ENCODE measurements at regions not wholly inside any gene's neighbourhood (a gene's known extent, or its start where the extent isn't known, plus 50 kb on each side); places are given as distances from the start of the nearest gene placed in this dataset.

- Histone ChIP-seq H3K79me2 (ENCODE audit: insufficient read depth, low read length) (no peaks in the 10 kb centered on the region), H3K9me3 (ENCODE audit: control insufficient read depth in 1 of 2, insufficient read depth in 1 of 2, low read depth in 1 of 2, low read length in 2 of 2) (no peaks in the 10 kb centered on the region), H3K4me2 (ENCODE audit: low read length) (peak overlapping the region; percentile 71), H3K9ac (ENCODE audit: low read length) (0 out of 2 replicates have a peak overlapping the region, but pooled peaks have one; percentile 22), H3K4me1 (ENCODE audit: control insufficient read depth in 1 of 2, insufficient read depth in 2 of 2, low read length in 2 of 2) (peaks cover 27 to 76% of the 10 kb centered on the region in 2 experiments), H3K4me3 (replicated peaks in 1 of 2; ENCODE audit: low read depth in 1 of 2, low read length in 2 of 2) (no peak overlapping the region), H3K36me3 (ENCODE audit: control insufficient read depth in 1 of 2, insufficient read depth in 2 of 2, low read length in 2 of 2) (no peaks in the 10 kb centered on the region), H3K27me3 (ENCODE audit: insufficient read depth, low read length) (no peaks in the 10 kb centered on the region), H3K9me2 (ENCODE audit: insufficient read depth) (no peaks in the 10 kb centered on the region), H2AFZ (ENCODE audit: low read depth, low read length, poor library complexity, severe bottlenecking) (peak overlapping the region; percentile 62), H3K27ac (ENCODE audit: low read depth, low read length) (no peak overlapping the region), H4K20me1 (ENCODE audit: insufficient read depth) (no peaks in the 10 kb centered on the region)
- peak; percentile 39; the same call in 1 of the 2 replicates for ATAC-seq
- TF ChIP-seq, protein P1, sequence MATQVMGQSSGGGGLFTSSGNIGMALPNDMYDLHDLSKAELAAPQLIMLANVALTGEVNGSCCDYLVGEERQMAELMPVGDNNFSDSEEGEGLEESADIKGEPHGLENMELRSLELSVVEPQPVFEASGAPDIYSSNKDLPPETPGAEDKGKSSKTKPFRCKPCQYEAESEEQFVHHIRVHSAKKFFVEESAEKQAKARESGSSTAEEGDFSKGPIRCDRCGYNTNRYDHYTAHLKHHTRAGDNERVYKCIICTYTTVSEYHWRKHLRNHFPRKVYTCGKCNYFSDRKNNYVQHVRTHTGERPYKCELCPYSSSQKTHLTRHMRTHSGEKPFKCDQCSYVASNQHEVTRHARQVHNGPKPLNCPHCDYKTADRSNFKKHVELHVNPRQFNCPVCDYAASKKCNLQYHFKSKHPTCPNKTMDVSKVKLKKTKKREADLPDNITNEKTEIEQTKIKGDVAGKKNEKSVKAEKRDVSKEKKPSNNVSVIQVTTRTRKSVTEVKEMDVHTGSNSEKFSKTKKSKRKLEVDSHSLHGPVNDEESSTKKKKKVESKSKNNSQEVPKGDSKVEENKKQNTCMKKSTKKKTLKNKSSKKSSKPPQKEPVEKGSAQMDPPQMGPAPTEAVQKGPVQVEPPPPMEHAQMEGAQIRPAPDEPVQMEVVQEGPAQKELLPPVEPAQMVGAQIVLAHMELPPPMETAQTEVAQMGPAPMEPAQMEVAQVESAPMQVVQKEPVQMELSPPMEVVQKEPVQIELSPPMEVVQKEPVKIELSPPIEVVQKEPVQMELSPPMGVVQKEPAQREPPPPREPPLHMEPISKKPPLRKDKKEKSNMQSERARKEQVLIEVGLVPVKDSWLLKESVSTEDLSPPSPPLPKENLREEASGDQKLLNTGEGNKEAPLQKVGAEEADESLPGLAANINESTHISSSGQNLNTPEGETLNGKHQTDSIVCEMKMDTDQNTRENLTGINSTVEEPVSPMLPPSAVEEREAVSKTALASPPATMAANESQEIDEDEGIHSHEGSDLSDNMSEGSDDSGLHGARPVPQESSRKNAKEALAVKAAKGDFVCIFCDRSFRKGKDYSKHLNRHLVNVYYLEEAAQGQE (IDR thresholded peaks at IDR 0.05; ENCODE audit: low read depth), result no peak
- no peak for TF ChIP-seq ZNF274 (IDR thresholded peaks at IDR 0.05; ENCODE audit: low read depth, low read length)
- TF ChIP-seq SRF (IDR thresholded peaks at IDR 0.05; ENCODE audit: low read depth), result no peak
- TF ChIP-seq CBX3 (IDR thresholded peaks at IDR 0.05; ENCODE audit: low read depth), result no peak
- TF ChIP-seq CTCF (IDR thresholded peaks at IDR 0.05 in 2 of 3, conservative IDR thresholded peaks at IDR 0.05 in 1 of 3; ENCODE audit: borderline replicate concordance in 1 of 3, insufficient read depth in 1 of 3, low read depth in 2 of 3, low read length in 2 of 3), result no peak
- no peak for TF ChIP-seq POLR2AphosphoS5 (IDR thresholded peaks at IDR 0.05; ENCODE audit: low read depth, low read length)
- TF ChIP-seq SIN3A (IDR thresholded peaks at IDR 0.05; ENCODE audit: low read depth), result no peak
- no peak for TF ChIP-seq EGR1 (IDR thresholded peaks at IDR 0.05; ENCODE audit: low read depth)
- TF ChIP-seq, protein P2, sequence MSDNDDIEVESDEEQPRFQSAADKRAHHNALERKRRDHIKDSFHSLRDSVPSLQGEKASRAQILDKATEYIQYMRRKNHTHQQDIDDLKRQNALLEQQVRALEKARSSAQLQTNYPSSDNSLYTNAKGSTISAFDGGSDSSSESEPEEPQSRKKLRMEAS (IDR thresholded peaks at IDR 0.05), result no peak
- TF ChIP-seq, protein P3, sequence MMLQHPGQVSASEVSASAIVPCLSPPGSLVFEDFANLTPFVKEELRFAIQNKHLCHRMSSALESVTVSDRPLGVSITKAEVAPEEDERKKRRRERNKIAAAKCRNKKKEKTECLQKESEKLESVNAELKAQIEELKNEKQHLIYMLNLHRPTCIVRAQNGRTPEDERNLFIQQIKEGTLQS (IDR thresholded peaks at IDR 0.05), result no peak
- TF ChIP-seq ZBTB33 (IDR thresholded peaks at IDR 0.05; ENCODE audit: extremely low read depth, insufficient replicate concordance, low read length), result no peak
- TF ChIP-seq RAD21 (IDR thresholded peaks at IDR 0.05; ENCODE audit: low read depth), result no peak
- TF ChIP-seq SP1 (IDR thresholded peaks at IDR 0.05; ENCODE audit: low read depth), result no peak
- no peak for TF ChIP-seq POLR2A (IDR thresholded peaks at IDR 0.05; ENCODE audit: borderline replicate concordance, extremely low read depth, insufficient read depth, insufficient read length)
- TF ChIP-seq JUND (IDR thresholded peaks at IDR 0.05), result no peak
- no peak for TF ChIP-seq YY1 (IDR thresholded peaks at IDR 0.05; ENCODE audit: extremely low read depth, insufficient replicate concordance, low read depth, low read length)
- TF ChIP-seq TCF7L2 (IDR thresholded peaks at IDR 0.05; ENCODE audit: borderline replicate concordance, extremely low read depth, insufficient read depth, insufficient read length), result no peak
- TF ChIP-seq ELF1 (IDR thresholded peaks at IDR 0.05; ENCODE audit: borderline replicate concordance, low read depth), result no peak
- no peak for TF ChIP-seq ZFX (IDR thresholded peaks at IDR 0.05)
- no peak for TF ChIP-seq EZH2phosphoT487 (IDR thresholded peaks at IDR 0.05; ENCODE audit: borderline replicate concordance)
- BruUV-seq (replicated peaks), result no TSS peak
- ChIA-PET CTCF (interaction anchor here (1.2 kb wide), 1 partner anchor 226 kb away, joined by 4 read pairs; no protein-coding TSS in a partner anchor), POLR2A (interaction anchor here (0.6 kb wide), 1 partner anchor 115 kb away, joined by 3 read pairs; no protein-coding TSS in a partner anchor), RAD21 (ENCODE audit: low non-redundant PET in 1 of 2, low total read pairs in 2 of 2, uncharacterized antibody in 2 of 2, unreplicated experiment in 2 of 2) (interaction anchor here in 1 of 2 experiments (0.8 kb wide), 1 partner anchor 32 kb away, joined by 3 read pairs; no protein-coding TSS in a partner anchor)
- intact Hi-C loops (cut with micrococcal nuclease), result no loop called here
- no peak for DNase-seq (ENCODE audit: low read depth, low spot score)
Observed at GRCh38 chr7:106768324-106768751, 96.7 kb upstream of the PIK3CG start.
